Mucosa of descending colon (tissue), 3 donors: ENCODE measurements at regions not wholly inside any gene's neighbourhood (a gene's known extent, or its start where the extent isn't known, plus 50 kb on each side); places are given as distances from the start of the nearest gene placed in this dataset.

Experiments used
- ATAC-seq: fragments of 200-7000 bp; cut with Tn5 transposase; one replicate; pipeline ENCODE4 v1.9.1; 2020; ENCODE audit warnings: mild to moderate bottlenecking, moderate library complexity
- DNase-seq, 3 donors: peaks; one replicate each; pipeline ENCODE4 v3.0.0-alpha.2; 2020
- H3K36me3 ChIP-seq: fragments of 200-600 bp; one replicate; pipeline ENCODE4 v1.8.0; 2021; ENCODE audit warnings: low read depth, mild to moderate bottlenecking
- H3K4me1 ChIP-seq: fragments of 200-600 bp; one replicate; pipeline ENCODE4 v1.8.0; 2021; ENCODE audit warnings: low read depth, mild to moderate bottlenecking
- H3K4me3 ChIP-seq: fragments of 200-600 bp; one replicate; pipeline ENCODE4 v1.8.0; 2021; ENCODE audit warnings: mild to moderate bottlenecking
- H3K9me3 ChIP-seq: fragments of 200-600 bp; one replicate; pipeline ENCODE4 v1.8.0; 2021; ENCODE audit warnings: mild to moderate bottlenecking
- intact Hi-C, 2 donors: fragments of 100-400 bp; cut with DNase I in 1 of 2; cut with micrococcal nuclease in 1 of 2; formaldehyde crosslinking; loops; one replicate each; pipeline versions ENCODE4 v1.11.0 to v1.11.1; 2022; cut with DNase I, micrococcal nuclease
- TF ChIP-seq, protein P1 (sequence below): fragments of 200-600 bp; IDR thresholded peaks from one replicate; pipeline ENCODE4 v1.8.0; 2022; ENCODE audit warnings: antibody characterized with exemption, mild to moderate bottlenecking
- donor health status: DM: no; HTN: no; CAD: no; lungs with moderate emphysema.
- donor health status: DM: no; HTN: no; CAD: no.
- donor health status: DM: no; HTN: yes; CAD: no.

DNA sequence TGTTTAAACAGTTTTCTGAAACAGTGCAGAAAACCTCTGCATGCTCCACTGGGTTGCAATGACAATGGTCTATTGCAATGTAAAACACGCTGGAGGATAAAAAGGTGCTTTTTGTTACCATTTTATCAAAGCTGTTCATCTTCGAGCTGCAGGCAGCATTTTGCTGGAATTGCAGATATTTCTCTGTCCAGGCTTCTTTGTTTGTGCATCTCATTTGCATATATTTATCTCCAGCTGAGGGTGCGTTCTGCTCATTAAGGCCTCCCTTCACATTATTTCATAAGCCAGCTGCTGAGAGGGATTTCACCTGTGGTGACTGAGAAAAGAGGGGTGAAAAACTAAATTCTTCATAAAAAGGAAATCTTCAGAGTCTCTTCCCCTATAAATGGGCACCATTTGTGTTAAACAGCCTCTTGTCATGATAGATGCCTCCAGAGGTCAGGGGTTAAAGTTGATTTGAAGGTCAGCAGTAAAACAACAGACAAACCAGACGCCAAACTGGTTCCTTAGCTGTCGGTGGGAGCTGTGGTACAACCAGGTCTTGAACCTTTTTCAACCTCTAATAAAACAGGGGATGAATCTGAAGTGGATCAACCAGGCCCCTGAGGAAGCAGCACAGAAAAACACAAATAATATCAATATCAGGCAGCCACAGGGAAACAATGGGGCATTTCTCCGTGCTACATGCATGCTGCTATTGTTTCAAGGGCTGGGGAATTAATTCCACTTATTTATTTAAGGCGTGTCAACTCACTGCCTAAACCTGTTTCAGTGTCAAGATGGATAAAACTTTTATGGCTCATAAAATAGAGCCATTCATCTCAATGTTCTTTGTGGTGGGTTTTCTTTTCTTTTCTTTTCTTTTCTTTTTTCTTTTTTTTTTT lies 265.1 kb downstream of the MEIS1 start:
- peak; percentile 72 for ATAC-seq
- Histone ChIP-seq H3K4me3 (no peak overlapping the region), H3K36me3 (no peaks in the 10 kb centered on the region), H3K4me1 (peaks cover 5% of the 10 kb centered on the region), H3K9me3 (no peaks in the 10 kb centered on the region)
- DNase-seq, result peak in 1 of 3 donors; percentile 4
- intact Hi-C loops, result no loop called here
- TF ChIP-seq, protein P1, sequence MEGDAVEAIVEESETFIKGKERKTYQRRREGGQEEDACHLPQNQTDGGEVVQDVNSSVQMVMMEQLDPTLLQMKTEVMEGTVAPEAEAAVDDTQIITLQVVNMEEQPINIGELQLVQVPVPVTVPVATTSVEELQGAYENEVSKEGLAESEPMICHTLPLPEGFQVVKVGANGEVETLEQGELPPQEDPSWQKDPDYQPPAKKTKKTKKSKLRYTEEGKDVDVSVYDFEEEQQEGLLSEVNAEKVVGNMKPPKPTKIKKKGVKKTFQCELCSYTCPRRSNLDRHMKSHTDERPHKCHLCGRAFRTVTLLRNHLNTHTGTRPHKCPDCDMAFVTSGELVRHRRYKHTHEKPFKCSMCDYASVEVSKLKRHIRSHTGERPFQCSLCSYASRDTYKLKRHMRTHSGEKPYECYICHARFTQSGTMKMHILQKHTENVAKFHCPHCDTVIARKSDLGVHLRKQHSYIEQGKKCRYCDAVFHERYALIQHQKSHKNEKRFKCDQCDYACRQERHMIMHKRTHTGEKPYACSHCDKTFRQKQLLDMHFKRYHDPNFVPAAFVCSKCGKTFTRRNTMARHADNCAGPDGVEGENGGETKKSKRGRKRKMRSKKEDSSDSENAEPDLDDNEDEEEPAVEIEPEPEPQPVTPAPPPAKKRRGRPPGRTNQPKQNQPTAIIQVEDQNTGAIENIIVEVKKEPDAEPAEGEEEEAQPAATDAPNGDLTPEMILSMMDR, result no peak

DNA sequence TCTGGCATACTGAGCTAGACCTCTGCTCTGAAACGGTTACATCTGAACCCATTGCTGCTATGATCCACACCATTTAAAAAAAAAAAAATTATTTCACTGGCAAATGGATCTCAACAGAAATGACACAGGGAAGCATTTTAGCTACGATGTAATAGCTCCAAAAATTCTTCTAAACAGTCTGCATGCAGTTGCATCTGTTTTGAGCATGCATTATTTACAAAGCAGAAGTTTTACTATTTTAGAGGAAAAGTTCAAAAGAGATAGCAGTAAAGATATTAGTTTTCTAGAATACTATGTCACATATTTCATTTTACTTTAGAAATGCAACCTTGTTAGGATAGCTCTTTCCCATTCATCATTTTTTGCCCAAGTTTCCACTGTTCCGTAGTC lies 265.7 kb downstream of the MEIS1 start:
- Histone ChIP-seq H3K36me3 (no peaks in the 10 kb centered on the region), H3K4me3 (no peak overlapping the region), H3K9me3 (no peaks in the 10 kb centered on the region), H3K4me1 (peaks cover 5% of the 10 kb centered on the region)
- no peak for DNase-seq
- intact Hi-C loops, result no loop called here
- ATAC-seq, result no peak
- TF ChIP-seq, protein P1, result no peak

DNA sequence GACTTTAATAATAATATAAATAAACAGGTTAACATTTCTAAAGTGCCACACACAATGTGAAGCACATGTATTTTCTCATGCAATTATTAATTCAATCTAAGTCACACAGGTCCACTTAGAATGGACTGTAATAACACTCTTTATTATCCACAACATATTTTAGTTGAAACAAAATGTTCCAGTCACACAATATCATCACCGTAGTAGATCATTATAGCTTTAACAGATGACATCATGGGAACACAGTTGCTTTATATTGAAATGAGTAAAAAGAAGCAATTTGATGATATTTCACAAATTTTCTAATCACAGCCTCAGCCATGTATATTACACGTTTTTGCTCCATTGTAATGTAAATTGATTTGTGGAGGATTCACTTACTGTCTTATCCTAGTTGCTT lies 266.3 kb downstream of the MEIS1 start:
- DNase-seq, result no peak
- TF ChIP-seq, protein P1, result no peak
- no peaks in the 10 kb centered on the region for H3K9me3 ChIP-seq
- H3K4me3 ChIP-seq, result no peak overlapping the region
- ATAC-seq, result no peak
- intact Hi-C loops, result no loop called here
- no peaks in the 10 kb centered on the region for H3K36me3 ChIP-seq
- peaks cover 5% of the 10 kb centered on the region for H3K4me1 ChIP-seq

DNA sequence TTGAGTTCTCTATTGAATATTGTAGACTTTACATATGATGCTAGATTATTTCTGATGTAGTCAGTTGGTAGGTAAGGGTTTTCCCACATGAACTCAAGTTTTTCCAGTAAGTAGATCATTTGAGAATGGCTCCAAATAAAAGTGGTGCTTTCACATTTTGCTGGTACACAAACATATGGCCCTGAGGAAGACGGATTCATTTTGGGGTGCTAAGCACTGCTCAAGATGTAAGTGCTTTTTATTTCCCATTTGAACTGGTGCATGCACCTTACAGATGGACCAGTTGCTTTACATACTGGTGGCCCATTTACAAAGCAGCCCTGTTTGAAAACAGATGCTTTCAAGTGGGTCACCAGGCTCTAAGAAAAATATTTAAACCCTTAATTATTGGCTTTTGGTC lies 266.7 kb downstream of the MEIS1 start:
- intact Hi-C loops, result no loop called here
- DNase-seq, result no peak

DNA sequence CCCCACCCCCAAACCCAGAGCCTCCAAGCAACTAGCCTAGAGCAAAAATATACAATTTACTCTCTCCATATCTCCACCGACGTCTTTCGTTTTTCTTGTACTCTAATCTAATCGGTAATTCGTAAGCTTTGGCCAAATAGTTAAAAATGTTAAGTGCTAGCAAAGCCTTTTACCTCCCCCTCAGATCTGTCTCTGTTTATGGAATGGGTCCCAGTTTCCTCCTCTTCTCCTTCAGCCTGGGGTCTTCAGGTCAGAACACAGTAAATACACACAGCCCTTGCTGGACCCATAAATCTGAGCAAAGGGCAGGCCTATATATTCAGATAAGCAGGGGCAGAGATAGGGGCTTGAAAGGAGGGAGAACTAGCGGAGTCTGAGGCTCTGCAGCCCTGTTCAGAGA lies 267.4 kb downstream of the MEIS1 start:
- peaks cover 5% of the 10 kb centered on the region for H3K4me1 ChIP-seq
- TF ChIP-seq, protein P1, result no peak
- H3K36me3 ChIP-seq, result no peaks in the 10 kb centered on the region
- H3K9me3 ChIP-seq, result no peaks in the 10 kb centered on the region
- H3K4me3 ChIP-seq, result no peak overlapping the region
- intact Hi-C loops, result no loop called here
- ATAC-seq (no peak), DNase-seq (no peak)

More for the DNA sequence above, 266.7 kb downstream of the MEIS1 start:
- Histone ChIP-seq H3K4me3 (no peak overlapping the region), H3K9me3 (no peaks in the 10 kb centered on the region), H3K36me3 (no peaks in the 10 kb centered on the region), H3K4me1 (peaks cover 5% of the 10 kb centered on the region)
- TF ChIP-seq, protein P1, result no peak
- no peak for ATAC-seq
